GM10266 (cell line): ENCODE measurements at regions not wholly inside any gene's neighbourhood (a gene's known extent, or its start where the extent isn't known, plus 50 kb on each side); places are given as distances from the start of the nearest gene placed in this dataset.

ENCODE experiments used
- DNase-seq: peaks from one replicate; pipeline ENCODE4 v3.0.0; 2012; ENCODE audit errors: extremely low spot score
- CTCF ChIP-seq: IDR thresholded peaks from 2 replicates; pipeline ENCODE4 v1.5.1; 2012; ENCODE audit warnings: mild to moderate bottlenecking, low read depth; ENCODE audit not compliant: control insufficient read depth, insufficient read depth; ENCODE audit errors: missing control alignments

- no peak for TF ChIP-seq CTCF
- no peak for DNase-seq
Measured at GRCh38 chr2:196288006-196288538, 116.7 kb upstream of the STK17B start.

- TF ChIP-seq CTCF = no peak
- DNase-seq = peak; percentile 16
Measured at GRCh38 chr2:196289000-196289399, 117.6 kb upstream of the STK17B start.

GRCh38 chr2:196290136-196290535, 118.8 kb upstream of the STK17B start:
- TF ChIP-seq CTCF = no peak
- no peak for DNase-seq

GRCh38 chr2:196290569-196290968, 119.2 kb upstream of the STK17B start:
- no peak for DNase-seq
- no peak for TF ChIP-seq CTCF

- no peak for DNase-seq
- no peak for TF ChIP-seq CTCF
Measured at GRCh38 chr2:196291426-196291825, 120.0 kb upstream of the STK17B start.

GRCh38 chr2:196291873-196292800, 120.8 kb upstream of the STK17B start:
- DNase-seq = no peak
- TF ChIP-seq CTCF = no peak

GRCh38 chr2:196293751-196294515, 122.6 kb upstream of the STK17B start:
- no peak for TF ChIP-seq CTCF
- DNase-seq = no peak
